Pancreas (tissue), 10 donors: ENCODE measurements at regions not wholly inside any gene's neighbourhood (a gene's known extent, or its start where the extent isn't known, plus 50 kb on each side); places are given as distances from the start of the nearest gene placed in this dataset.

Experiments used
- ATAC-seq, 4 donors: fragments of 200-7000 bp; cut with Tn5 transposase; one replicate each; pipeline versions ENCODE4 v1.8.0 to v1.9.1; 2020; ENCODE audit warnings: mild to moderate bottlenecking in 4 of 4, moderate library complexity in 4 of 4
- DNase-seq, 6 donors: peaks; one replicate each; pipeline ENCODE4 v3.0.0-alpha.2; 2020
- FAIRE-seq: peaks from 2 replicates; lab custom pipeline; 2012; peaks lifted over from hg19 to GRCh38; lab: Jason Lieb, UNC
- H3K27ac ChIP-seq, 4 donors: fragments of 200-600 bp; sonication (generic); 1 replicate in 3 of 4; 2 replicates in 1 of 4; pipeline versions ENCODE4 v1.5.0 to v1.8.0; 2020
- H3K27me3 ChIP-seq, 4 donors: fragments of 200-600 bp; one replicate each; pipeline ENCODE4 v1.8.0; 2021
- H3K36me3 ChIP-seq, 3 donors: fragments of 200-600 bp; sonication (generic) in 1 of 3; one replicate each; pipeline versions ENCODE4 v1.5.0 to v1.8.0; 2020 to 2021
- H3K4me1 ChIP-seq, 3 donors: fragments of 200-600 bp; one replicate each; pipeline ENCODE4 v1.8.0; 2021
- H3K4me3 ChIP-seq, 4 donors: fragments of 200-600 bp; sonication (generic) in 2 of 4; one replicate each; pipeline versions ENCODE4 v1.5.0 to v1.8.0; 2020 to 2021
- H3K9me3 ChIP-seq, 4 donors: fragments of 200-600 bp; one replicate each; pipeline ENCODE4 v1.8.0; 2021
- WGBS, 2 donors: extraction: QIAGEN DNeasy Blood & Tissue Kit; methylation state at CpG; one replicate each; pipeline ENCODE4 v1.1.7; 2013; 5-methylcytosine and 5-hydroxymethylcytosine counted together
- intact Hi-C, 3 donors: fragments of 100-400 bp; cut with DNase I; formaldehyde crosslinking; loops; one replicate each; pipeline versions ENCODE4 v1.11.1 to v1.14.2; 2022
- TF ChIP-seq, protein P1 (sequence below), 4 donors: fragments of 200-600 bp; sonication (generic) in 3 of 4; IDR thresholded peaks; one replicate each; pipeline versions ENCODE4 v1.5.0 to v1.8.0; 2021; ENCODE audit warnings: antibody characterized with exemption in 4 of 4
- donor health status: healthy with polysubstance abuse.
- donor health status: DM: no; HTN: no; CAD: no; lungs with moderate emphysema.
- donor health status: DM: no; HTN: no; CAD: no.
- donor health status: control.
- donor health status: control.
- donor health status: Bipolar disorder and iron deficiency.
- donor health status: DM: yes; HTN: yes; CAD: no.
- donor health status: DM: no; HTN: no; CAD: no.
- donor health status: DM: no; HTN: no; CAD: no.
- donor health status: DM: yes; HTN: yes; CAD: no.

DNA sequence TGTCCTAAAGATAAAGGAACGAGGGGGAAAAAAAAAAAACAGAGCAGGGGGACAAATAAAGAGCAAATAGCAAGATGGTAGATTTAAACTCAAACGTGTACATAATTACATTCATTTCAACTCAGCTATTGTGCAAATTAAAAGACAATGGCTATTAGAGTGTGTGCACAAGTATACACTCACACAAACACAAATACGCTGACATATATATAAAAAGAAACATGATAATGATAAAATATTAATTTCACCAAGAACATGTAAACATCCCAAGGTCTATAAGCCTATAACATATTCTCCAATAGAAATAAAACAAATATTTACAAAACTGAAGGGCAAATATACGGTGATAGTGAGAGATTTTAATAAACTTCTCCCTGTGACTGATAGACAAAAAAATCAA, 1354.9 kb upstream of the GJE1 start:
- DNase-seq (no peak), ATAC-seq (no peak), FAIRE-seq (no peak)
- Histone ChIP-seq H3K27ac (no peak overlapping the region), H3K4me1 (no peaks in the 10 kb centered on the region), H3K4me3 (no peak overlapping the region), H3K36me3 (no peaks in the 10 kb centered on the region), H3K9me3 (no peaks in the 10 kb centered on the region), H3K27me3 (no peaks in the 10 kb centered on the region)
- WGBS, 2 donors = 47 to 48% methylated on average over 4 of the region's 4 CpGs
- TF ChIP-seq, protein P1, sequence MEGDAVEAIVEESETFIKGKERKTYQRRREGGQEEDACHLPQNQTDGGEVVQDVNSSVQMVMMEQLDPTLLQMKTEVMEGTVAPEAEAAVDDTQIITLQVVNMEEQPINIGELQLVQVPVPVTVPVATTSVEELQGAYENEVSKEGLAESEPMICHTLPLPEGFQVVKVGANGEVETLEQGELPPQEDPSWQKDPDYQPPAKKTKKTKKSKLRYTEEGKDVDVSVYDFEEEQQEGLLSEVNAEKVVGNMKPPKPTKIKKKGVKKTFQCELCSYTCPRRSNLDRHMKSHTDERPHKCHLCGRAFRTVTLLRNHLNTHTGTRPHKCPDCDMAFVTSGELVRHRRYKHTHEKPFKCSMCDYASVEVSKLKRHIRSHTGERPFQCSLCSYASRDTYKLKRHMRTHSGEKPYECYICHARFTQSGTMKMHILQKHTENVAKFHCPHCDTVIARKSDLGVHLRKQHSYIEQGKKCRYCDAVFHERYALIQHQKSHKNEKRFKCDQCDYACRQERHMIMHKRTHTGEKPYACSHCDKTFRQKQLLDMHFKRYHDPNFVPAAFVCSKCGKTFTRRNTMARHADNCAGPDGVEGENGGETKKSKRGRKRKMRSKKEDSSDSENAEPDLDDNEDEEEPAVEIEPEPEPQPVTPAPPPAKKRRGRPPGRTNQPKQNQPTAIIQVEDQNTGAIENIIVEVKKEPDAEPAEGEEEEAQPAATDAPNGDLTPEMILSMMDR (IDR thresholded peaks at IDR 0.05) = no peak
- intact Hi-C loops = no loop called here

DNA sequence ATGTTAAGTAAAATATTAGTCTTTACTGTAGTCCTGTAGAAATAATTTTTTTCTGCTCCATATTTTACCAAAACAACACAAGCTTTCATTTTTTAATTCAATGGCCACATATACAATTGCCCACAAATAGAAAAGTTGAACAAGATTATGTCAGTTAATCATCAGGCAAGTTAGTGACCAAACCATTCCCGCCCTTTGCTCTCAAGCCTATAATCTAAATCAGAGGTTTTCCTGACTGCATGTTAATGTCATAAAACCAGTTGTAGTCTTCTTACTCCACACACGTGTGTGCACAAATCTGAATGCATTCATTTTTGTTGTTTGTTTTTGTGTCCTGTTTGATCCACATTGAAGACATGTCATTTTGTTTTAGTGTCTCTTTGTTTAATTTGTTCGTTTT, 1357.7 kb upstream of the GJE1 start:
- intact Hi-C loops = no loop called here
- TF ChIP-seq, protein P1 (IDR thresholded peaks at IDR 0.05) = no peak
- no peak for DNase-seq
- WGBS, 2 donors = 27 to 64% methylated on average over 3 of the region's 3 CpGs
- no peaks in the 10 kb centered on the region for H3K36me3 ChIP-seq
- no peaks in the 10 kb centered on the region for H3K27me3 ChIP-seq
- no peak overlapping the region for H3K27ac ChIP-seq
- no peak overlapping the region for H3K4me3 ChIP-seq
- no peak for ATAC-seq
- no peaks in the 10 kb centered on the region for H3K9me3 ChIP-seq
- H3K4me1 ChIP-seq = no peaks in the 10 kb centered on the region
- no peak for FAIRE-seq

DNA sequence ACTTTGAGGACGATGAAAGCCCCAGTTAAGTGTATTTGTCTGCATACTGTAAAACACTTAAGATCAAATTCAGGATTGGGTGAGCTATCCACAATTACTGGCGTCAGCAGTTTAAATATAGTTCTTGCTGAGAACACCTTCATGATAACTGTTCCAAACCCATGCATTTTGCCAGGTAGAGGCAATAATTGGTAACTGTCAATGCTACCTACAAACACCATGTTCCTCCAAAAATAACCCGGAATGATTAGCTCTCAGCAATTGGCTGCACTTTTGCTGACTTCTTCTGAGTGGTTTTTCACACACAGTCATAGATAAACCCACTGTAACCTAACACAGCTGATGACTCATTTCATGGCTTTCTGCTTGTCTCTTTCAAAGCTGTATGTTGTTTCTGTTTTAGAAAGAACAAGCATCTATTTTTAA, 1358.6 kb upstream of the GJE1 start:
- Histone ChIP-seq H3K27ac (no peak overlapping the region), H3K36me3 (no peaks in the 10 kb centered on the region), H3K9me3 (no peaks in the 10 kb centered on the region), H3K4me1 (no peaks in the 10 kb centered on the region), H3K27me3 (no peaks in the 10 kb centered on the region), H3K4me3 (no peak overlapping the region)
- ATAC-seq (peak in 3 of 4 donors; percentile 53 to 83 (median 62)), DNase-seq (no peak), FAIRE-seq (no peak)
- TF ChIP-seq, protein P1 (IDR thresholded peaks at IDR 0.05) = no peak
- intact Hi-C loops = no loop called here
- 38 to 46% methylated on average over 3 of the region's 3 CpGs for WGBS, 2 donors

DNA sequence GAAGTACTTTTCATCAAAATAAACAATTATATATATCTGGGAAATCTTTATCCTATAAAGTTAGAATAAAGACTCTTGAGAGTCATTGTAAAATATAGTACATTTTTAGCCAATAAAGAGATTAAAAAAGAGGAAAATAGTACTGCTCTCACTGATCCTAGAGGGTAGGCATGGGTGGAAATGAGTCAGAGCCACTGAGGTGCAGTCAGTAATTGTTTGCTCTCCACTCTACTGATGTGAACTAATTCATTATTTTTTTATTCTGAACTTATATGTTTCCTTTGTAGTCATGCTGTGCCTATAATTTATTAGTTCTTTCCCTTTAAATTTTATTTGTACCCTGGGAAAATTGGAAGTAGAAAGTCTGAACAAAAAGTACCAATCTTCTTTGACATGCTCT, 1359.4 kb upstream of the GJE1 start:
- Histone ChIP-seq H3K27ac (no peak overlapping the region), H3K27me3 (no peaks in the 10 kb centered on the region), H3K4me1 (no peaks in the 10 kb centered on the region), H3K9me3 (no peaks in the 10 kb centered on the region), H3K4me3 (no peak overlapping the region), H3K36me3 (no peaks in the 10 kb centered on the region)
- ATAC-seq = peak in 1 of 4 donors; percentile 56
- DNase-seq = no peak
- intact Hi-C loops = no loop called here
- FAIRE-seq = no peak
- TF ChIP-seq, protein P1 (IDR thresholded peaks at IDR 0.05) = no peak

DNA sequence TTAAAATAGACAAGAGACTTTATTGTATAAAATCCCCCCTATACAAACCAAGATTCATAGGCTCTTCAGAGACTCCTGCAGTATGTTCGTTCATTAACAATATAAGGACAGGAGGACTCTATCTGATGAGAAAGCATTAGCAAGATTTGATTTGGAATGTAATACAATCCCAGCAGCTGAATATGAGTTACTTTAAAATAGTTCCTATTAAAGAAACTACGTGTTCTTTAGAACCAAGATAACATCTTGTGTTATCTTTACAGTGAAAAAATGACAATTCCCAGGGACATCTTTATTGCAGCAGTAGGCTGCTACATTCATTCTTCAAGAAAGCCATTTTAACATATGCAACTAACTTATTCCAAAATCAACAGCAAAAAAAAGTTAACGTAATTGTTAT, 1360.1 kb upstream of the GJE1 start:
- Histone ChIP-seq H3K27me3 (no peaks in the 10 kb centered on the region), H3K9me3 (no peaks in the 10 kb centered on the region), H3K4me3 (no peak overlapping the region), H3K27ac (no peak overlapping the region), H3K36me3 (no peaks in the 10 kb centered on the region), H3K4me1 (no peaks in the 10 kb centered on the region)
- DNase-seq (no peak), ATAC-seq (no peak), FAIRE-seq (no peak)
- intact Hi-C loops = no loop called here
- TF ChIP-seq, protein P1 (IDR thresholded peaks at IDR 0.05) = no peak
- 56 to 59% methylated on average over 3 of the region's 3 CpGs for WGBS, 2 donors
